Left renal pelvis (tissue), 4 donors: ENCODE measurements at regions not wholly inside any gene's neighbourhood (a gene's known extent, or its start where the extent isn't known, plus 50 kb on each side); places are given as distances from the start of the nearest gene placed in this dataset.

Experiments used
- DNase-seq, 4 donors: peaks; one replicate each; pipeline ENCODE4 v3.0.0-alpha.2; 2013; ENCODE audit warnings: low read depth in 4 of 4, low spot score in 3 of 4

- DNase-seq, result no peak
These were observed 111.3 kb downstream of the SALL1 start for GRCh38 chr16:51039638-51040331.

GRCh38 chr16:51035711-51036110, 115.4 kb downstream of the SALL1 start:
- DNase-seq, result no peak

GRCh38 chr16:51035110-51035498, 116.0 kb downstream of the SALL1 start:
- no peak for DNase-seq

- no peak for DNase-seq
These were observed 116.5 kb downstream of the SALL1 start for GRCh38 chr16:51034481-51035109.

GRCh38 chr16:51031598-51031997, 119.5 kb downstream of the SALL1 start:
- DNase-seq, result no peak

GRCh38 chr16:51030516-51030915, 120.6 kb downstream of the SALL1 start:
- no peak for DNase-seq

- no peak for DNase-seq
These were observed 125.3 kb downstream of the SALL1 start for GRCh38 chr16:51025588-51026290.

- no peak for DNase-seq
These were observed 126.4 kb downstream of the SALL1 start for GRCh38 chr16:51024703-51025102.

- DNase-seq, result no peak
These were observed 128.1 kb downstream of the SALL1 start for GRCh38 chr16:51022955-51023354.

GRCh38 chr16:51019617-51020016, 131.5 kb downstream of the SALL1 start:
- no peak for DNase-seq

GRCh38 chr16:51017969-51018368, 133.1 kb downstream of the SALL1 start:
- DNase-seq, result no peak

GRCh38 chr16:51012396-51012795, 138.7 kb downstream of the SALL1 start:
- no peak for DNase-seq

- DNase-seq, result no peak
These were observed 140.3 kb downstream of the SALL1 start for GRCh38 chr16:51010817-51011216.

- DNase-seq, result no peak
These were observed 141.3 kb downstream of the SALL1 start for GRCh38 chr16:51009813-51010212.

- no peak for DNase-seq
These were observed 141.7 kb downstream of the SALL1 start for GRCh38 chr16:51009359-51009758.

GRCh38 chr16:51008607-51009006, 142.5 kb downstream of the SALL1 start:
- no peak for DNase-seq

GRCh38 chr16:51008037-51008436, 143.0 kb downstream of the SALL1 start:
- DNase-seq, result no peak

- DNase-seq, result no peak
These were observed 147.1 kb downstream of the SALL1 start for GRCh38 chr16:51003850-51004566.

GRCh38 chr16:51002881-51003490, 148.1 kb downstream of the SALL1 start:
- no peak for DNase-seq

GRCh38 chr16:50999181-50999580, 151.9 kb downstream of the SALL1 start:
- DNase-seq, result no peak

GRCh38 chr16:50998411-50998810, 152.7 kb downstream of the SALL1 start:
- no peak for DNase-seq
